HCT116 (cell line): ENCODE measurements at regions not wholly inside any gene's neighbourhood (a gene's known extent, or its start where the extent isn't known, plus 50 kb on each side); places are given as distances from the start of the nearest gene placed in this dataset.

ENCODE experiments used
- ATAC-seq: fragments of 200-7000 bp; cut with Tn5 transposase; 2 replicates; pipeline ENCODE4 v1.9.1; 2020; ENCODE audit warnings: mild to moderate bottlenecking, moderate library complexity
- BruUV-seq: library from RNA; stranded (reverse); fragments of 400-500 nt; replicated peaks from 2 replicates; lab custom pipeline; 2021; lab: Mats Ljungman, UMichigan
- CTCF ChIA-PET: fragments of 300-600 bp; sonication (Branson Sonifier 250); formaldehyde crosslinking; loops from one replicate; lab custom pipeline; 2021; ENCODE audit warnings: antibody characterized with exemption; lab: Charles Lee
- POLR2A ChIA-PET: fragments of 300-600, 350-600 bp; sonication (Branson Sonifier 250); formaldehyde crosslinking; loops from one replicate; lab custom pipeline; 2021; ENCODE audit warnings: antibody characterized with exemption; lab: Charles Lee
- RAD21 ChIA-PET, 2 experiments: fragments of 300-600 bp; sonication (Branson Sonifier 250); formaldehyde crosslinking; loops; one replicate each; lab custom pipeline; 2023; ENCODE audit warnings: low total read pairs in 2 of 2; ENCODE audit not compliant: uncharacterized antibody in 2 of 2, unreplicated experiment in 2 of 2, low non-redundant PET in 1 of 2; lab: Charles Lee
- DNase-seq: peaks from one replicate; pipeline ENCODE4 v3.0.0-alpha.2; 2010; ENCODE audit warnings: low read depth, low spot score
- H2AFZ ChIP-seq: fragments of 200-600 bp; shearing (Covaris generic), sonication (generic); 2 replicates; pipeline ENCODE4 v1.6.1; 2017; ENCODE audit warnings: low read depth, mixed run types, mixed read lengths, antibody characterized with exemption, low read length; ENCODE audit not compliant: poor library complexity, severe bottlenecking
- H3K27ac ChIP-seq: 2 replicates; pipeline ENCODE4 v1.5.1; 2012; ENCODE audit warnings: low read depth, low read length
- H3K27me3 ChIP-seq: fragments of 200-600 bp; sonication (generic); 2 replicates; pipeline ENCODE4 v1.6.1; 2016; ENCODE audit warnings: mixed run types, low read length, mixed read lengths; ENCODE audit not compliant: insufficient read depth
- H3K36me3 ChIP-seq, 2 experiments: fragments of 200-500 bp in 1 of 2; fragments of 200-600 bp in 1 of 2; sonication (Bioruptor generic) in 1 of 2; sonication (generic) in 1 of 2; 2 replicates each; pipeline versions ENCODE4 v1.5.1 to v1.6.1; 2014 to 2016; ENCODE audit warnings: low read length in 2 of 2, inconsistent platforms in 1 of 2, mixed read lengths in 1 of 2, mixed run types in 1 of 2; ENCODE audit not compliant: insufficient read depth in 2 of 2, control insufficient read depth in 1 of 2
- H3K4me1 ChIP-seq, 2 experiments: fragments of 200-600 bp in 1 of 2; sonication (generic) in 1 of 2; 2 replicates each; pipeline versions ENCODE4 v1.5.1 to v1.6.1; 2012 to 2017; ENCODE audit warnings: low read length in 2 of 2, inconsistent platforms in 1 of 2, mild to moderate bottlenecking in 1 of 2, mixed read lengths in 1 of 2, mixed run types in 1 of 2, moderate library complexity in 1 of 2; ENCODE audit not compliant: insufficient read depth in 2 of 2, control insufficient read depth in 1 of 2
- H3K4me2 ChIP-seq: fragments of 200-600 bp; sonication (generic); 2 replicates; pipeline ENCODE4 v1.6.1; 2017; ENCODE audit warnings: mixed run types, low read length, mixed read lengths
- H3K4me3 ChIP-seq, 2 experiments: fragments of 200-600 bp in 1 of 2; sonication (generic) in 1 of 2; replicated peaks in 1 of 2; 2 replicates each; pipeline ENCODE4 v1.5.1; 2011 to 2016; ENCODE audit warnings: low read length in 2 of 2, control low read depth in 1 of 2, low read depth in 1 of 2, mild to moderate bottlenecking in 1 of 2, mixed read lengths in 1 of 2, mixed run types in 1 of 2
- H3K79me2 ChIP-seq: fragments of 200-600 bp; sonication (generic); 2 replicates; pipeline ENCODE4 v1.6.1; 2017; ENCODE audit warnings: mild to moderate bottlenecking, mixed run types, low read length, moderate library complexity, mixed read lengths; ENCODE audit not compliant: insufficient read depth
- H3K9ac ChIP-seq: fragments of 200-600 bp; sonication (generic); 2 replicates; pipeline ENCODE4 v1.6.1; 2016; ENCODE audit warnings: low read length, mixed read lengths
- H3K9me2 ChIP-seq: fragments of 200-600 bp; sonication (generic), shearing (Covaris generic); 2 replicates; pipeline ENCODE4 v1.6.1; 2017; ENCODE audit warnings: mixed run types, mild to moderate bottlenecking, moderate library complexity; ENCODE audit not compliant: insufficient read depth
- H3K9me3 ChIP-seq, 2 experiments: fragments of 200-500 bp in 1 of 2; fragments of 200-600 bp in 1 of 2; sonication (Bioruptor generic) in 1 of 2; sonication (generic) in 1 of 2; 2 replicates each; pipeline ENCODE4 v1.6.1; 2014 to 2017; ENCODE audit warnings: low read length in 2 of 2, mixed read lengths in 2 of 2, inconsistent platforms in 1 of 2, low read depth in 1 of 2, mild to moderate bottlenecking in 1 of 2, mixed run types in 1 of 2, moderate library complexity in 1 of 2; ENCODE audit not compliant: control insufficient read depth in 1 of 2, insufficient read depth in 1 of 2
- H4K20me1 ChIP-seq: fragments of 200-600 bp; sonication (generic), shearing (Covaris generic); 2 replicates; pipeline ENCODE4 v1.6.1; 2017; ENCODE audit warnings: mixed run types, mild to moderate bottlenecking, moderate library complexity; ENCODE audit not compliant: insufficient read depth
- CTCF ChIP-seq, 3 experiments: fragments of 200-600 bp in 1 of 3; sonication (generic) in 1 of 3; IDR thresholded peaks in 2 of 3; conservative IDR thresholded peaks in 1 of 3; 2 replicates each; pipeline ENCODE4 v1.5.1; 2012 to 2017; ENCODE audit warnings: low read depth in 2 of 3, low read length in 2 of 3, antibody characterized with exemption in 1 of 3, borderline replicate concordance in 1 of 3, control low read depth in 1 of 3, mild to moderate bottlenecking in 1 of 3, mixed read lengths in 1 of 3, mixed run types in 1 of 3, moderate library complexity in 1 of 3; ENCODE audit not compliant: insufficient read depth in 1 of 3
- EGR1 ChIP-seq: IDR thresholded peaks from 2 replicates; pipeline ENCODE4 v1.6.1; 2012; ENCODE audit warnings: low read depth
- ELF1 ChIP-seq: IDR thresholded peaks from 2 replicates; pipeline ENCODE4 v1.6.1; 2012; ENCODE audit warnings: low read depth, borderline replicate concordance
- EZH2 ChIP-seq: fragments of 200-600 bp; sonication (generic); IDR thresholded peaks from 2 replicates; pipeline ENCODE4 v1.6.1; 2017; ENCODE audit warnings: antibody characterized with exemption, mixed run types
- EZH2phosphoT487 ChIP-seq: fragments of 200-600 bp; IDR thresholded peaks from 2 replicates; pipeline ENCODE4 v1.6.1; 2018; ENCODE audit warnings: antibody characterized with exemption, borderline replicate concordance
- MAX ChIP-seq: IDR thresholded peaks from 2 replicates; pipeline ENCODE4 v1.6.1; 2012
- POLR2AphosphoS5 ChIP-seq: IDR thresholded peaks from 2 replicates; pipeline ENCODE4 v1.6.1; 2011; ENCODE audit warnings: mild to moderate bottlenecking, low read depth, low read length, moderate library complexity
- REST ChIP-seq: IDR thresholded peaks from 2 replicates; pipeline ENCODE4 v1.6.1; 2012; ENCODE audit warnings: low read depth
- SIN3A ChIP-seq: IDR thresholded peaks from 2 replicates; pipeline ENCODE4 v1.6.1; 2012; ENCODE audit warnings: low read depth
- SP1 ChIP-seq: IDR thresholded peaks from 2 replicates; pipeline ENCODE4 v1.6.1; 2012; ENCODE audit warnings: low read depth
- YY1 ChIP-seq: IDR thresholded peaks from 2 replicates; pipeline ENCODE4 v1.6.1; 2011; ENCODE audit warnings: low read length, low read depth, moderate library complexity, mild to moderate bottlenecking; ENCODE audit not compliant: insufficient replicate concordance; ENCODE audit errors: extremely low read depth
- ZBTB33 ChIP-seq: IDR thresholded peaks from 2 replicates; pipeline ENCODE4 v1.6.1; 2011; ENCODE audit warnings: mild to moderate bottlenecking, low read length, moderate library complexity; ENCODE audit not compliant: insufficient replicate concordance; ENCODE audit errors: extremely low read depth
- ZFX ChIP-seq: fragments of 450-650 bp; IDR thresholded peaks from 2 replicates; pipeline ENCODE4 v1.6.1; 2017
- intact Hi-C: fragments of 100-400 bp; cut with micrococcal nuclease; formaldehyde crosslinking; loops from 2 replicates; pipeline ENCODE4 v1.10.0; 2022

- no peak overlapping the region for H3K27ac ChIP-seq
- H3K4me2 ChIP-seq, result no peak overlapping the region
- no TSS peak for BruUV-seq
- no peaks in the 10 kb centered on the region for H3K9me2 ChIP-seq
- ATAC-seq (no peak), DNase-seq (no peak)
- ChIA-PET CTCF (interaction anchor here (0.7 kb wide), 1 partner anchor 532 kb away, joined by 3 read pairs; no protein-coding TSS in a partner anchor), POLR2A (no interaction called here), RAD21 (no interaction called here)
- intact Hi-C loops, result no loop called here
- H3K4me3 ChIP-seq, result no peak overlapping the region
- no peaks in the 10 kb centered on the region for H3K36me3 ChIP-seq
- H4K20me1 ChIP-seq, result no peaks in the 10 kb centered on the region
- H3K4me1 ChIP-seq, result no peaks in the 10 kb centered on the region
- H3K27me3 ChIP-seq, result no peaks in the 10 kb centered on the region
- no peaks in the 10 kb centered on the region for H3K79me2 ChIP-seq
- H3K9me3 ChIP-seq, result no peaks in the 10 kb centered on the region
- TF ChIP-seq ZFX, result no peak
- no peak for TF ChIP-seq MAX
- TF ChIP-seq EGR1, result no peak
- no peak for TF ChIP-seq EZH2
- TF ChIP-seq SIN3A, result no peak
- TF ChIP-seq ZBTB33, result no peak
- TF ChIP-seq POLR2AphosphoS5, result no peak
- no peak for TF ChIP-seq ELF1
- no peak for TF ChIP-seq REST
- TF ChIP-seq YY1, result no peak
- no peak for TF ChIP-seq CTCF (IDR thresholded peaks at IDR 0.05 in 2 of 3, conservative IDR thresholded peaks at IDR 0.05 in 1 of 3; ENCODE audit: borderline replicate concordance in 1 of 3, insufficient read depth in 1 of 3, low read depth in 2 of 3, low read length in 2 of 3)
- no peak for TF ChIP-seq SP1
- TF ChIP-seq EZH2phosphoT487, result no peak
- H3K9ac ChIP-seq, result no peak overlapping the region
- H2AFZ ChIP-seq, result no peak overlapping the region
Observed at GRCh38 chr10:29826801-29827450, 192.2 kb upstream of the SVIL start.
